Astrocyte (in vitro differentiated cells and primary cell): ENCODE measurements at regions not wholly inside any gene's neighbourhood (a gene's known extent, or its start where the extent isn't known, plus 50 kb on each side); places are given as distances from the start of the nearest gene placed in this dataset.

Experiments used
- EZH2 ChIP-seq: IDR thresholded peaks from 2 replicates; pipeline ENCODE4 v1.6.1; 2012; ENCODE audit warnings: mild to moderate bottlenecking, low read length, inconsistent platforms; ENCODE audit not compliant: insufficient read depth
- TF ChIP-seq, protein P1 (sequence below): IDR thresholded peaks from 2 replicates; pipeline ENCODE4 v1.5.1; 2011; ENCODE audit warnings: low read depth, mild to moderate bottlenecking, inconsistent platforms, low read length, moderate library complexity; ENCODE audit not compliant: insufficient read depth

DNA sequence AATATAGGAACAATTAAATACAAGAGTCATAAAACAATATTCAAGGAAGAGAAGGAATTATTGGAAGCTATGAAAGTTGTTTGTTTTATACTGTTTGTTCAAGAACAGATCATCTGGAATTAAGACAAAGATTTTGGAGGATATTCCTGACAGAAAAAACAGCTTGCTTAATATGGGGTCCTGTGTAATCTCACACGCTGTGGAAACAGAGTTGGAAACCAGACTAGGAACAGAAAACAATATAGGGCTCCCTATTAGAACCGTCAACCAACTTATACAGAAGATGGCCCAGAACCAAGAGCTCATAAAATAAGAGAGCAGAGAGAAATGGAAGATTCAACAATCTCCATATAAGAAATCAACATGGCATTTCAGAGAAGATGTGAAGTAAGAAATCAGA, 156.0 kb downstream of the PCDH18 start:
- no peak for TF ChIP-seq EZH2
- TF ChIP-seq, protein P1, sequence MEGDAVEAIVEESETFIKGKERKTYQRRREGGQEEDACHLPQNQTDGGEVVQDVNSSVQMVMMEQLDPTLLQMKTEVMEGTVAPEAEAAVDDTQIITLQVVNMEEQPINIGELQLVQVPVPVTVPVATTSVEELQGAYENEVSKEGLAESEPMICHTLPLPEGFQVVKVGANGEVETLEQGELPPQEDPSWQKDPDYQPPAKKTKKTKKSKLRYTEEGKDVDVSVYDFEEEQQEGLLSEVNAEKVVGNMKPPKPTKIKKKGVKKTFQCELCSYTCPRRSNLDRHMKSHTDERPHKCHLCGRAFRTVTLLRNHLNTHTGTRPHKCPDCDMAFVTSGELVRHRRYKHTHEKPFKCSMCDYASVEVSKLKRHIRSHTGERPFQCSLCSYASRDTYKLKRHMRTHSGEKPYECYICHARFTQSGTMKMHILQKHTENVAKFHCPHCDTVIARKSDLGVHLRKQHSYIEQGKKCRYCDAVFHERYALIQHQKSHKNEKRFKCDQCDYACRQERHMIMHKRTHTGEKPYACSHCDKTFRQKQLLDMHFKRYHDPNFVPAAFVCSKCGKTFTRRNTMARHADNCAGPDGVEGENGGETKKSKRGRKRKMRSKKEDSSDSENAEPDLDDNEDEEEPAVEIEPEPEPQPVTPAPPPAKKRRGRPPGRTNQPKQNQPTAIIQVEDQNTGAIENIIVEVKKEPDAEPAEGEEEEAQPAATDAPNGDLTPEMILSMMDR, result no peak
